NCI-H1105 treated with DMSO at 0.1 percent for 48 hours (cell line): ENCODE measurements at regions not wholly inside any gene's neighbourhood (a gene's known extent, or its start where the extent isn't known, plus 50 kb on each side); places are given as distances from the start of the nearest gene placed in this dataset.
A peak's percentile ranks its signal among the peaks of the same experiment; 100 is the strongest.

Experiments
- DNase-seq: peaks from one replicate; lab custom pipeline; 2025; lab: John Stamatoyannopoulos, UW

- no peak for DNase-seq
Measured at GRCh38 chr13:21960108-21960507, 289.2 kb downstream of the FGF9 start.

GRCh38 chr13:21964686-21965085 lies 293.8 kb downstream of the FGF9 start:
- no peak for DNase-seq

- no peak for DNase-seq
Measured at GRCh38 chr13:21965095-21965494, 294.2 kb downstream of the FGF9 start.

DNA sequence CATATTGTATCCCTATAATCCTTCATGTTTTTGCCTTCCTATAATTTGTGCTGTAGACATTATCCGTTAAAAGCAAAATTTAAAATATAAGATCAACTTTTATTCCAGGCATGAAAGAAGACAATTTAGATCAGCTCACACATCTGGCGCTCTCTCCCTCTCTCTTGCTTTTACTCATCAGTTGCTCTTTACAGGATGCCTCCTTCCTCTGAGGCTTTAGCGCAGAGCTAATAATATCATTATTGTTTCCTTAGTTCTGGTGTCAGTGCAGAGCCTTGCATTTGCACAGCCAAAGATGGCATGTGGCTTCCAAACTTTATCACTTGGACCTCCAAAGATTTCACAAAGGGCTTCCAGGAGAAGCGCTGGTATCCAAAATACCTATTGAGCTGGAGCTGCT lies 295.1 kb downstream of the FGF9 start:
- no peak for DNase-seq

GRCh38 chr13:21967871-21968270 lies 297.0 kb downstream of the FGF9 start:
- DNase-seq: no peak

DNA sequence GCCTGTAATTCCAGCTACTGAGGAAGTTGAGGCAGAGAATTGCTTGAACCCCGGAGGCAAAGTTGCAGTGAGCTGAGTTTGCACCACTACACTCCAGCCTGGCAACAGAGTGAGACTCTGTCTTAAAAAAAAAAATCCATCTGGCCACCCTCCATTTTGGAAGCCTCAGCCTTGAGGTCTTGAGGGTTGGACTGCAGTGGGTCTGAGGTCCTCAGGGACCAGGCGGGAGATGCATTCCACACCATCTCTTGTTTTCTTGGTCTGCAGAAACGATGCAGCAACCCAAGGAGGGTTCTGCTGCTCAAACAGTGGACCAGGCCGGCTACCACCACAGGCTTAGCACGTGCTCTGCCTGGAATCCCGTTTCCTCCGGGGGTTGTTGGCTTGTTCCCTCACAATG lies 299.3 kb downstream of the FGF9 start:
- no peak for DNase-seq

GRCh38 chr13:21970918-21971317 lies 300.0 kb downstream of the FGF9 start:
- no peak for DNase-seq

GRCh38 chr13:21971662-21972621 lies 301.1 kb downstream of the FGF9 start:
- no peak for DNase-seq

DNA sequence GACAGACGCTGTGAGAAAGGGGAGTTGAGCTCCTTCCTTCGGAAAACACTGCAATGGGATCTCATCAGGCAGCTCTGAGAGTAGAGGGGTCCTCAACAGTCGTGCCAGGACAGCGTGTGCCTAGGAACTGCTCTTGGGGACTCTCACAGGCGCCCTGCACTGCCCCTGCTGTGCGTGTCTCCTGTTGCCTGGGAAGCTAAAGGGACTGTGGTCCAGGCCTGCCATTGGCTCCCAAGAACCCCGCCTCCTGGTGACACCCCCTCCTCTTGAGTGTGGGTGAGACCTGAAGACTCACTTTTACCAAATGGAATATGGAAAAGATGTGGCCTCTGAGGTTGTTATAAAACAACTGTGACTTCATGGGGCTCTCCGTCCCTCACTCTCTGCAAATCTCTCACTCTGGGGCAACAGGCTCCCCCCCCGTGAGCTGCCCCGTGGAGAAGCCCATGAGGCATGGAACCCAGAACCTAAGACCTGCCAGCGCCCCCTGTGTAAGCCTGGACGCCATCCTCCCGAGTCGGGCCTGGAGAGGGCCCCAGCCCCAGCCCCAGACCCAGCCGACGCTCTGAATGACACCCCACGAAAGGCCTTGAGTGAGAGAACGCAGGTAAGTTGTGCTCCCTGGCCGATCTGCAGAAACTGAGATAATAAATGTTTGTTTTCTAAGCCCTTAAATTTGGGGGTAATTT lies 302.7 kb downstream of the FGF9 start:
- DNase-seq: no peak

DNA sequence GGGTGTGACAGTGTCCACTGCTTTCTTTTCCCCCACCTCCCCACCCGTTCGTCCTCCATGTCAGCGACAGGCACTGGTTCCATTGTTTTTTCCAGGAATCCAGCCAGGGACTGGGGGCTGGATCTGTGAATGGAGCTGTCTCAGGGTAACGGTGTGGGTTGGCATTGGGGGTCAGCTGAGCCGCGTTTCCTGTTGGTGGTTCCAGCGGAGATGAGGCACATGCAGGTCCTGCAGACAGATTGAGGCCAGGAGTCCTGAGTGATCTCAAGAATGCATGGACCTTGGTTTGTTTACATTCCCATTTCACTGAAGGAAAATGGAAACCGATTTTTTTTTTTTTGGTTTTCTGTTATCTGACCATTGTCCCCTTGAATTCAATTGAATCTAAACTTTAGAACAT lies 303.9 kb downstream of the FGF9 start:
- DNase-seq: no peak

DNA sequence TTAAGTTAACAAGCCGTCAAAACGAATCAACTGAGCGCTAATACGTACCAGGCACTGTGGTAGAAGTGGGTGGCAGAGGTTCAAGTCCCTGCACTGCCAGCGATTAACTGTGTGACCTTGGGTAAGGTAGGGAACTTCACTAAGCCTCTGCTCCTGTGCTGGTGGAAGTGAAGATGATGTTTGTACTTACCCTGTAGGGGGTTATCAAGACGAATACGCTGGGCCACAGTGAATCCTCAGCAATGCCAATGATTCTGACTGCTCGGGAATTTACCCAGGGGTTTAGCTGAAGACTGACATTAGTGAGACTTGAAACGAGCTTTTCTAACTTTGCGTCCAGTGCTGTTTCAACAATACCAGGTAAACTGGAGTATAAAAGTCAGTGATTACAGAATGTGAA lies 305.3 kb downstream of the FGF9 start:
- no peak for DNase-seq

DNA sequence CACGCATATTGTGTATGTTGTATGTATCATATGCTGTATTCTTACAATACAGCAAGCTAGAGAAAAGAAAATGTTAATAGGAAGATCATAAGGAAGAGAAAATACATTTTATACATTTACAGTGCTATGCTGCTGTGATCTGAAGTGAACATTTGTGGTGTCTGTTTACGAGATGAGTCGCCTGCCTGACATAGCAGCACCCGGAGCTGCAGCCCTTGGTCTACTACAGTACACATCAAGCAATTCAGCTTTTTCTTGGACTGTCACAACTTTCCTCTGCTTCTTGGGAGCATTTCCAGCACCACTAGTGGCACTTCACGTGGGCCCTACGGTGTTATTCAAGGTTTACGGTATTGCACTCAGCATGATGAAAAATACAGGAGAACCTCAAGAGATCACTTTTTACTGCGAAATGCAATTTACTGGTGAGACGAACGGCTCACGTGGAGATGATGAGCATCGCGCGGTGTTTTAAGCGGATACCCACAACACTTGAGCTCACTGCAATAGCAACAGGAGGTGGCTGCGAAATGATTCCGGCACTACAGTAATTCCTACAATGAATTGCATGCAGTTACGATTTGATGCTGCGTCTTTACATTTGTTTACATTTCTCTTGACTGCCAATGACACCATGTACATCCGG lies 308.4 kb downstream of the FGF9 start:
- no peak for DNase-seq

DNA sequence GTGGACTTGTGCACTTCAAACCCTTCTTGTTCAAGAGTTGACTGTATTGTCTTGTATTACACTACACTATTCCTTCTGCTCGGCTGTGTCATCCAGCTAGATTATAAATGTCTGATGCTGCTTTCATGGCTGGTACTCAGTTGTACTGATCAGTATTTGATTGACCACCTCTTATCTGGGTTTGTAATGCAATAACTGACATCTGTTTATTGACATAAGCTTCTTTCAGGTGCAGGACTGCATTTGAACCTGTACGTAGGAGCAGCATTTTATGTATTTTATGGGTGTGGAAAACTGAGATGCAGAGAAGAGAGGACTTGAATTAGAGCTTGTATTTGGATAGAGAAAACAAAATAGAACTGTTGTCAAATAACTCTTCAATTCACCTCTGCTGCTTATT lies 309.2 kb downstream of the FGF9 start:
- DNase-seq: no peak

- no peak for DNase-seq
Measured at GRCh38 chr13:21984156-21984555, 313.3 kb downstream of the FGF9 start.

GRCh38 chr13:21986602-21987001 lies 315.7 kb downstream of the FGF9 start:
- DNase-seq: no peak

DNA sequence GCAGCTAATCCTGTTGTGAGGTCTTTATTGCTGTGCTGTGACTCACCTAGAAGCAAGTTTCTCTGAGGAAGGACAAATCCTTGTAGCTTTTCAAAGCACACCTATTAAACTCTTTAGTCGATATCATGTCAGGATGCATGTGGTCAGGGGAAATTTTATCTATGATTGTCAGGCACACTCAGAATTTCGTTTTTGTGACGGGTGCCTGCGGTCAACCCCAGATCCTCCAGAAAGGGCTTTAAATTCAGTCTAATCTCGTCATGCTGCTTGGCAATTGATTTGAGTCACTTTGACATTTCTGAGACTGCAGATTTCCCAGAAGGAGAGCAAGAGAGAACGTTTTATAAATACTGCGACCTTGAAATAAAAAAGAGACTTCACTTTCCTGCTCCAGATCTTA lies 316.9 kb downstream of the FGF9 start:
- DNase-seq: no peak

DNA sequence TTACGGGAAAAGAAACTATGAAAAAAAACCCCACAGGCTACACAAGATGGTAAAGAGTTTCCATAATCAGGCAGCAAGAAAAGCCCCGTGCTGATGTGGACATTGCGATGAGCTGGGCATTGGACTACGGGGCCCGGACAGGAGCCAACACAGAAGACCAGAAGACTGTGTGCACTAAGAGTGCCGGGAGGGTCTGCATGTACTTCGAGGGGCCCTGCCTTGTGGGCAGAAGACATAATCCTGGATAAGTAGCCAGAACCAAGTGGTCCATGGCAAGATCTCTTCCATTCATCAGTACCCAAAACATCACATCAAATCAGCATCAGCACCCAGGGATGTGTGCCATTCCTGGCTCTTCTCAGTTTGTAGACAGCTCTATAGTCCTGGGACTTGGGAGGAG lies 317.8 kb downstream of the FGF9 start:
- DNase-seq: no peak

GRCh38 chr13:21996049-21996448 lies 325.2 kb downstream of the FGF9 start:
- no peak for DNase-seq

GRCh38 chr13:21997726-21998125 lies 326.9 kb downstream of the FGF9 start:
- DNase-seq: peak; percentile 6

DNA sequence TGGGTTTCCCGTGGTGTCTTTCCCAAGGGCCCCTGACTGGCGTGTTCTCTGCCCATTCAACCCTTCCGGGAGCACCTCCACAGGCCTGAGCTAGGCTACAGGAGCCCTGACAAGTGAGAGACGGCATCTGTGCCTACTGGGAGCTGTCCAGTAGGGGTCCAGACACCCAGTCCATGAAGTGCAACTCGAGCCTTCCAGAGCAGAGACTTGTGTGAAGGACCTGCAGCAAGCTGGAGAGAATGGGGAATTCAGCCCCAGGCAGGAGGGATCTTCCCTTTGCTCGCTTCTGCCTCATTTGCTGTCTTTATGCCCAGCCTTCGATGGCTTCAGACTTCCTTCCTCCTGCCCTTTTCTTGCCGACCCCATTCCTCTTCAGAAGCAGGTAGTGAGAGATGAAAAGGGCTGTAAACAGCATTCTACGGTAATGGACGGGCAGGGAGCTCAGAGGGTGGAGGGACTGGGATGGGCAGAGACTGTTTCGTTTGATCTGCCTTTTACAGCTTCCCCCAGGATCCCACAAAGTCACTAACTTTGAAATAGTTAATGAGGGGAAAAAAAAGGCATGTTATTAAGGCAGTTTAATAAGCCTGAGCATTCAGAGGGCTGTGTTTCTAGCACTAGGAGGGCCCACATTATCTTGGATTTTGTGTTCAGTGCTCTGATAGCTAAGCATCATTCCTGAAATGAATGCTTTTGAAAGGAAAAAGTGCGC lies 327.6 kb downstream of the FGF9 start:
- no peak for DNase-seq

DNA sequence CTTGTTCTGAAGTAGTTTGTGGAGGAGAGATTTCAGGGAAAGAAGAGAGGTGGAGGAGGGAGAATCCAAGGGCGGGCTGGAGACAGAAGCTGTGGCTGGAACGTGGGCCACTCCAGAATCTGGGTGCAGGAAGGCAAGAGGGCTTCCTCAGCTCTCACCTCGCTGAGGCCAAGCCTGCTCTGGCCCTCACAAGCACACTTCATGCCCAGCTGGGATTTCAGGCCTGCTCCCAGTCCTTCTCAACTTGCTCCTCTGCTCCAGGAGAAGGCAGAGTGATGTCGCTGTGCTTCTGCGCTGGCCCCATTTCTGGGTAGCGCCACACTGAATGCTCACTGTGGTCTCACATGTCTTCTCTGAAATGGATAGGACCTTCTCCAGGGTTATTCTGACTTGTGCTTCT lies 328.8 kb downstream of the FGF9 start:
- DNase-seq: no peak

DNA sequence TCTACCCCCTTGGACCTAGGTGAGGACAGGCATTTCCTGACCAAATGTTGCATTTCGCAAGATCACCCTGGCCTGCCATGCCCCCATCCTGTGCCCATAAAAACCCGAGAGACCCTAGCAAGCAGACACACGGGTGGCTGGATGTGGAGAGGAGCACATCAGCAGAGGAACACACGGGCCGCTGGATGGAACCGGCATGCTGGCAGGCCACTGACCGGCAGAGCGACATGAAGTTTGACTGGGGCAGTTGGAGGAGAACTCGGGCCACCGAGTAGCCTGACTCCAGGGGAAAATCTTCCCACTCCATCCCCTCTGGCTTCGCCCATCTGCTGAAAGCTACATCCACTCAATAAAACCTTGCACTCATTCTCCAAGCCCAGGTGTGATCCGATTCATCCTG lies 329.3 kb downstream of the FGF9 start:
- DNase-seq: no peak
